H1 (cell line): ENCODE measurements at regions not wholly inside any gene's neighbourhood (a gene's known extent, or its start where the extent isn't known, plus 50 kb on each side); places are given as distances from the start of the nearest gene placed in this dataset.

ENCODE experiments used
- CTCF ChIA-PET: fragments of 300-600 bp; sonication (Branson Sonifier 250); formaldehyde crosslinking; loops from one replicate; lab custom pipeline; 2021; ENCODE audit not compliant: partially characterized antibody; lab: Charles Lee
- POLR2A ChIA-PET: fragments of 300-600 bp; sonication (Branson Sonifier 250); formaldehyde crosslinking; loops from one replicate; lab custom pipeline; 2021; ENCODE audit warnings: inconsistent platforms; ENCODE audit not compliant: partially characterized antibody; lab: Charles Lee
- DNase-seq, 2 experiments: peaks; one replicate each; pipeline versions ENCODE4 v3.0.0 to v3.0.0-alpha.2; 2010 to 2022; ENCODE audit warnings: low spot score in 2 of 2, low read depth in 1 of 2, mixed read lengths in 1 of 2
- FAIRE-seq: peaks from 2 replicates; lab custom pipeline; 2011; peaks lifted over from hg19 to GRCh38; lab: Jason Lieb, UNC
- H2AFZ ChIP-seq: 2 replicates; pipeline ENCODE4 v1.8.1; 2012; ENCODE audit warnings: low read length, inconsistent platforms
- H2AK5ac ChIP-seq: 2 replicates; pipeline ENCODE4 v1.6.1; 2013; ENCODE audit warnings: low read depth, low read length
- H2BK120ac ChIP-seq: replicated peaks from 2 replicates; pipeline ENCODE3; 2013; ENCODE audit warnings: low read depth, low read length, inconsistent platforms
- H2BK12ac ChIP-seq: 2 replicates; pipeline ENCODE4 v1.6.1; 2013; ENCODE audit warnings: low read depth, low read length
- H2BK15ac ChIP-seq: 2 replicates; pipeline ENCODE4 v1.6.1; 2013; ENCODE audit warnings: low read length
- H2BK20ac ChIP-seq: 2 replicates; pipeline ENCODE4 v1.6.1; 2013; ENCODE audit warnings: low read length
- H2BK5ac ChIP-seq: 2 replicates; pipeline ENCODE4 v1.6.1; 2013; ENCODE audit warnings: low read depth, low read length
- H3K14ac ChIP-seq: 2 replicates; pipeline ENCODE4 v1.6.1; 2013; ENCODE audit warnings: inconsistent platforms; ENCODE audit not compliant: insufficient read length
- H3K18ac ChIP-seq: 2 replicates; pipeline ENCODE4 v1.6.1; 2013; ENCODE audit warnings: low read length; ENCODE audit errors: extremely low read depth
- H3K23ac ChIP-seq: 2 replicates; pipeline ENCODE4 v1.6.1; 2013; ENCODE audit warnings: inconsistent platforms; ENCODE audit not compliant: insufficient read length
- H3K23me2 ChIP-seq: 2 replicates; pipeline ENCODE4 v1.6.1; 2013; ENCODE audit warnings: low read depth, low read length
- H3K27ac ChIP-seq: 2 replicates; pipeline ENCODE4 v1.6.1; 2011; ENCODE audit warnings: low read depth, low read length, inconsistent platforms
- H3K27me3 ChIP-seq, 4 experiments: replicated peaks in 1 of 4; 1 replicate in 1 of 4; 2 replicates in 3 of 4; pipeline versions ENCODE4 v1.6.1 to v1.8.1; 2011 to 2013; ENCODE audit warnings: low read length in 3 of 4, mild to moderate bottlenecking in 3 of 4, inconsistent platforms in 2 of 4, mixed read lengths in 2 of 4, moderate library complexity in 1 of 4; ENCODE audit not compliant: control insufficient read depth in 3 of 4, insufficient read depth in 3 of 4; ENCODE audit errors: extremely low read depth in 1 of 4
- H3K36me3 ChIP-seq, 4 experiments: 2 replicates each; pipeline versions ENCODE4 v1.6.1 to v1.8.1; 2011 to 2013; ENCODE audit warnings: mild to moderate bottlenecking in 4 of 4, low read length in 3 of 4, moderate library complexity in 2 of 4, control low read depth in 1 of 4, inconsistent platforms in 1 of 4; ENCODE audit not compliant: insufficient read depth in 4 of 4, control insufficient read depth in 2 of 4
- H3K4ac ChIP-seq: replicated peaks from 2 replicates; pipeline ENCODE3; 2013; ENCODE audit warnings: low read length, low read depth, mixed read lengths, inconsistent platforms; ENCODE audit not compliant: insufficient read length
- H3K4me1 ChIP-seq, 4 experiments: replicated peaks in 1 of 4; 1 replicate in 1 of 4; 2 replicates in 3 of 4; pipeline versions ENCODE4 v1.6.1 to v1.8.1; 2011 to 2013; ENCODE audit warnings: low read length in 3 of 4, inconsistent platforms in 2 of 4, mixed read lengths in 1 of 4; ENCODE audit not compliant: insufficient read depth in 4 of 4, control insufficient read depth in 3 of 4
- H3K4me2 ChIP-seq, 2 experiments: 2 replicates each; pipeline versions ENCODE4 v1.6.1 to v1.8.1; 2011 to 2013; ENCODE audit warnings: low read depth in 2 of 2, low read length in 2 of 2, control low read depth in 1 of 2, inconsistent platforms in 1 of 2, mild to moderate bottlenecking in 1 of 2; ENCODE audit not compliant: insufficient read depth in 1 of 2
- H3K4me3 ChIP-seq, 4 experiments: fragments of 200-600, 300-600 bp in 1 of 4; sonication (generic), shearing (Covaris generic), sonication (Bioruptor Twin) in 1 of 4; 2 replicates each; pipeline versions ENCODE4 v1.5.1 to v1.8.1; 2011 to 2016; ENCODE audit warnings: low read length in 4 of 4, low read depth in 3 of 4, control low read depth in 2 of 4, inconsistent platforms in 2 of 4, mild to moderate bottlenecking in 2 of 4, mixed read lengths in 1 of 4, moderate library complexity in 1 of 4; ENCODE audit not compliant: insufficient read depth in 2 of 4; ENCODE audit errors: extremely low read depth in 1 of 4
- H3K56ac ChIP-seq: replicated peaks from 2 replicates; pipeline ENCODE3; 2013; ENCODE audit warnings: low read depth, mild to moderate bottlenecking, mixed read lengths, low read length, inconsistent platforms; ENCODE audit not compliant: insufficient read length
- H3K79me1 ChIP-seq: 2 replicates; pipeline ENCODE4 v1.6.1; 2013; ENCODE audit warnings: low read depth, low read length, control low read depth
- H3K79me2 ChIP-seq, 2 experiments: 2 replicates each; pipeline versions ENCODE4 v1.6.1 to v1.8.1; 2012 to 2013; ENCODE audit warnings: low read length in 2 of 2, mild to moderate bottlenecking in 2 of 2, inconsistent platforms in 1 of 2; ENCODE audit not compliant: insufficient read depth in 2 of 2, control insufficient read depth in 1 of 2
- H3K9ac ChIP-seq, 4 experiments: replicated peaks in 1 of 4; 1 replicate in 1 of 4; 2 replicates in 3 of 4; pipeline versions ENCODE4 v1.6.1 to v1.8.1; 2011 to 2013; ENCODE audit warnings: low read depth in 3 of 4, low read length in 3 of 4, control low read depth in 2 of 4, mild to moderate bottlenecking in 2 of 4, moderate library complexity in 2 of 4, inconsistent platforms in 1 of 4; ENCODE audit errors: extremely low read depth in 1 of 4
- H3K9me3 ChIP-seq, 2 experiments: 2 replicates each; pipeline versions ENCODE4 v1.6.1 to v1.8.1; 2012 to 2013; ENCODE audit warnings: mild to moderate bottlenecking in 2 of 2, moderate library complexity in 2 of 2, control low read depth in 1 of 2, inconsistent platforms in 1 of 2, low read depth in 1 of 2, low read length in 1 of 2, mixed read lengths in 1 of 2; ENCODE audit not compliant: insufficient read depth in 2 of 2
- H4K20me1 ChIP-seq, 2 experiments: replicated peaks in 1 of 2; 2 replicates each; pipeline versions ENCODE3 to v1.8.1; 2011 to 2013; ENCODE audit warnings: inconsistent platforms in 2 of 2, low read length in 2 of 2, mild to moderate bottlenecking in 1 of 2; ENCODE audit not compliant: insufficient read depth in 2 of 2, control insufficient read depth in 1 of 2
- H4K5ac ChIP-seq: 2 replicates; pipeline ENCODE4 v1.6.1; 2013; ENCODE audit warnings: low read length, low read depth, mixed read lengths, inconsistent platforms; ENCODE audit not compliant: insufficient read length
- H4K8ac ChIP-seq: 2 replicates; pipeline ENCODE4 v1.8.0; 2013; ENCODE audit warnings: mild to moderate bottlenecking, moderate library complexity, low read length, inconsistent platforms; ENCODE audit not compliant: insufficient read depth; ENCODE audit errors: extremely low read depth
- H4K91ac ChIP-seq: replicated peaks from 2 replicates; pipeline ENCODE3; 2013; ENCODE audit warnings: low read length, mixed read lengths, inconsistent platforms; ENCODE audit not compliant: insufficient read length
- BACH1 ChIP-seq: IDR thresholded peaks from 2 replicates; pipeline ENCODE4 v1.6.1; 2012; ENCODE audit warnings: low read length, improper control_type of control experiment
- JUN ChIP-seq: IDR thresholded peaks from 2 replicates; pipeline ENCODE4 v1.6.1; 2011; ENCODE audit warnings: low read depth, mild to moderate bottlenecking, improper control_type of control experiment, low read length
- POLR2AphosphoS5 ChIP-seq: IDR thresholded peaks from 2 replicates; pipeline ENCODE4 v1.6.1; 2011; ENCODE audit warnings: low read depth, low read length
- RAD21 ChIP-seq, 2 experiments: IDR thresholded peaks in 1 of 2; conservative IDR thresholded peaks in 1 of 2; 2 replicates each; pipeline ENCODE4 v1.6.1; 2011; ENCODE audit warnings: low read depth in 2 of 2, low read length in 2 of 2, improper control_type of control experiment in 1 of 2, inconsistent platforms in 1 of 2, mild to moderate bottlenecking in 1 of 2, moderate library complexity in 1 of 2
- RFX5 ChIP-seq: IDR thresholded peaks from 2 replicates; pipeline ENCODE4 v1.6.1; 2011; ENCODE audit warnings: low read depth, low read length, improper control_type of control experiment, borderline replicate concordance
- WGBS, 2 experiments: shearing (Covaris generic) in 1 of 2; methylation state at CpG; one replicate each; pipeline versions ENCODE4 v1.1.6 to v1.1.7; 2013 to 2015; ENCODE audit warnings: low lambda C conversion rate in 2 of 2, mixed read lengths in 2 of 2, inconsistent platforms in 1 of 2, low coverage in 1 of 2, missing lambda C conversion rate in 1 of 2; ENCODE audit not compliant: insufficient replicate concordance in 2 of 2, insufficient coverage in 1 of 2, insufficient read length in 1 of 2; ENCODE audit errors: extremely low coverage in 1 of 2, missing lambda C conversion rate in 1 of 2; 5-methylcytosine and 5-hydroxymethylcytosine counted together

DNA sequence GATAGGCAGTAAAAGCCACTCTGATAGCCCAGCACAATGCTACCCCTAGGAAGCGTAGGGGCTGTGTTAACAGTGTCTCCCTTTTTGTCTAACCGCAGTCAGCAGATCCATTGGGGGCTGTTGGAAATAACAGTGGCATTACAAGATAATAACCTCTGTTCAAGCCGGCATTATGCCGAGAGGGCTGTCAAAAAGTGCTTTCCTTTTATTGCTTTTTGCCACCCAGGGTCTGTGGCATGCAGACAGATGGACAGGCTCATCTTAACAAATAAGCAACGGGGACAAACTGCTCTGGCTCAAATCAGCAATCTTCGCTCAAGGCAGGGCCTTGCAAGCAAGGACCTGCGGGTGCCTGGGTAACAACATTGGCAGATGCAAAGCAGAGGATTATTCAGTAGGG lies 123.3 kb downstream of the TLR4 start:
- Histone ChIP-seq H3K27ac (no peak overlapping the region), H2BK15ac (no peak overlapping the region), H3K4ac (no peak overlapping the region), H3K14ac (no peak overlapping the region), H4K5ac (no peak overlapping the region), H3K9ac (no peak overlapping the region), H3K79me2 (no peaks in the 10 kb centered on the region), H2BK12ac (no peak overlapping the region), H3K4me1 (peaks cover 0 to 6% (median 2%) of the 10 kb centered on the region in 4 experiments; a peak in 2 of 7 replicates), H3K56ac (no peak overlapping the region), H3K9me3 (no peaks in the 10 kb centered on the region), H4K8ac (no peak overlapping the region), H2BK20ac (no peak overlapping the region), H2BK5ac (no peak overlapping the region), H4K20me1 (no peaks in the 10 kb centered on the region), H3K18ac (no peak overlapping the region), H3K36me3 (no peaks in the 10 kb centered on the region), H2BK120ac (no peak overlapping the region), H3K4me3 (no peak overlapping the region), H4K91ac (no peak overlapping the region), H3K27me3 (no peaks in the 10 kb centered on the region), H3K23me2 (no peaks in the 10 kb centered on the region), H3K23ac (no peak overlapping the region), H3K79me1 (no peaks in the 10 kb centered on the region), H2AFZ (peak overlapping the region; percentile 9; the same call in 1 of the 2 replicates), H3K4me2 (no peak overlapping the region), H2AK5ac (no peak overlapping the region)
- ChIA-PET POLR2A (no interaction called here), CTCF (interaction anchor here (0.6 kb wide), 1 partner anchor 1318 kb away, joined by 3 read pairs; no protein-coding TSS in a partner anchor)
- no peak for DNase-seq
- 89% methylated on average over 7 of the region's 7 CpGs; no CpG with 5 or more reads in 1 of the 2 experiments for WGBS, 2 experiments
- no peak for FAIRE-seq
- TF ChIP-seq RFX5, result no peak
- TF ChIP-seq RAD21 (IDR thresholded peaks at IDR 0.05 in 1 of 2, conservative IDR thresholded peaks at IDR 0.05 in 1 of 2; ENCODE audit: low read depth in 2 of 2, low read length in 2 of 2), result no peak
- TF ChIP-seq POLR2AphosphoS5, result no peak
- no peak for TF ChIP-seq JUN
- TF ChIP-seq BACH1, result no peak
